ENCODE measurements at regions not wholly inside any gene's neighbourhood (a gene's known extent, or its start where the extent isn't known, plus 50 kb on each side); places are given as distances from the start of the nearest gene placed in this dataset.

DNA sequence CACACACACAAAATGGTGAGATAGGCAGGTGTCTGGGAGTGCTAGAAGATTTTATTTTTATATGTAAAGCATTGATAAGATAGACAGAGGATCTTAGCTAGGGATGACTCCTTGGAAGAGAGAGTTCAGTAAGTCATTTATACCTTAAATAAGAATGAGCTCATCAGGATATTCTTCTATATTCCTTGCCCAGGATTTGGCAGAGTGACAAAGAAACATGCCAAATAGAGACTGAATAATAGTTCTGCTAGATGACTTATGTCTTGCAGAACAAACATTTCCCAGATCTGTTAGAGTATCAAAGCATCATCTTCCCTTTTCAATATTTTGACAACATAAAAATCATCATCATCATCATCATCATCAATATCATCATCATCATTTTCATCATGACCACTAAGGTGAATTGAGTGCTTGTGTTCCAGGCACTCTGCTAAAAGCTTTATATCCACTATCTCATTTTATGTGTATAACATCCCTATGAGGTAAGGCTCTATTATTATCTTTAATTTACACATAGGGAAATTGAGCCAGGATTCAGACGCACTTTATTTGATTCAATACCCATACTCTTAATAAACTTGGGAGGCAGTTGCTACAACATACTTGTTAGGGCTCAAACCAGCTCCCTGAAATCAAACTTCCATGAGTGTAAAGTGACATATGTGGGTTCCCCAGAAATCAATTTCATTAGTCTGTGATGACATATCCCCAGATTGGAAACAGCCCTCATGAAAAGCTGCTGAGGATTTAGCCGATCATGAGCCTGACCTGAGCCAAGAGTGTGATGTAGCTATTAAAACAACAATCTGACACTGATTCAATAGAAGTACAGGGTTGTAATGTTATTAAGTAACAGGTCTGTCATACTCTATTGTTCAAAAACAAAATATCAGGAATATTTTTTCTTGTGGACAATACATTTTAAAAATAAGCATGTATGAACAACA, 176.3 kb upstream of the SEMA6A start:
- TF ChIP-seq CTCF (IDR thresholded peaks at IDR 0.05; ENCODE audit: low read depth, low read length) (no peak), EZH2phosphoT487 (IDR thresholded peaks at IDR 0.05; ENCODE audit: low read depth) (no peak)

Measured in OCI-LY3 (cell line).